ENCODE measurements at regions not wholly inside any gene's neighbourhood (a gene's known extent, or its start where the extent isn't known, plus 50 kb on each side); places are given as distances from the start of the nearest gene placed in this dataset.
"Not testable (repeated sequence)": the region's sequence is repeated elsewhere in the genome, so short reads cannot be mapped to it uniquely, and the experiment has no call there.

DNA sequence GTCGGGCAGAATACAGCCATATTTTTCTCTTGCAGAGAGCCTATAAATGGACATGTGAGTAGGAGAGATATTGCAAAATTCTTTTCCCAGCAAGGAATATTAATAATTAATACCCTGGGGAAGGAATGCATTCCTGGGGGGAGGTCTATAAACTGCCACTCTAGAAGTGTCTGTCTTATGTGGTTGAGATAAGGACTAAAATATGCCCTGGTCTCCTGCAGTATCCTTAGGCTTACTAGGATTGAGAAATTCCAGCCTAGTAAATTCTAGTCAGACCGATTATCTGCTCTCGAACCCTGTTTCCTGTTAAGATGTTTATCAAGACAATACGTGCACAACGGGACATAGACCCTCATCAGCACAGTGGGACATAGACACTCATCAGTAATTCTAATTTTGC lies 872.6 kb downstream of the FSTL5 start:
- intact Hi-C loops (cut with micrococcal nuclease) = no loop called here
- H3K4me1 ChIP-seq = no peaks in the 10 kb centered on the region
- no peaks in the 10 kb centered on the region for H3K27me3 ChIP-seq (ENCODE audit: low read depth)
- TF ChIP-seq, protein P1, sequence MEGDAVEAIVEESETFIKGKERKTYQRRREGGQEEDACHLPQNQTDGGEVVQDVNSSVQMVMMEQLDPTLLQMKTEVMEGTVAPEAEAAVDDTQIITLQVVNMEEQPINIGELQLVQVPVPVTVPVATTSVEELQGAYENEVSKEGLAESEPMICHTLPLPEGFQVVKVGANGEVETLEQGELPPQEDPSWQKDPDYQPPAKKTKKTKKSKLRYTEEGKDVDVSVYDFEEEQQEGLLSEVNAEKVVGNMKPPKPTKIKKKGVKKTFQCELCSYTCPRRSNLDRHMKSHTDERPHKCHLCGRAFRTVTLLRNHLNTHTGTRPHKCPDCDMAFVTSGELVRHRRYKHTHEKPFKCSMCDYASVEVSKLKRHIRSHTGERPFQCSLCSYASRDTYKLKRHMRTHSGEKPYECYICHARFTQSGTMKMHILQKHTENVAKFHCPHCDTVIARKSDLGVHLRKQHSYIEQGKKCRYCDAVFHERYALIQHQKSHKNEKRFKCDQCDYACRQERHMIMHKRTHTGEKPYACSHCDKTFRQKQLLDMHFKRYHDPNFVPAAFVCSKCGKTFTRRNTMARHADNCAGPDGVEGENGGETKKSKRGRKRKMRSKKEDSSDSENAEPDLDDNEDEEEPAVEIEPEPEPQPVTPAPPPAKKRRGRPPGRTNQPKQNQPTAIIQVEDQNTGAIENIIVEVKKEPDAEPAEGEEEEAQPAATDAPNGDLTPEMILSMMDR (IDR thresholded peaks at IDR 0.05; ENCODE audit: borderline replicate concordance) = no peak
- no peaks in the 10 kb centered on the region for H3K36me3 ChIP-seq
- H3K9me3 ChIP-seq (replicated peaks) = peaks cover 35% of the 10 kb centered on the region
- no peak for DNase-seq
- no peak overlapping the region for H3K27ac ChIP-seq (replicated peaks)
- H3K4me3 ChIP-seq = no peak overlapping the region

DNA sequence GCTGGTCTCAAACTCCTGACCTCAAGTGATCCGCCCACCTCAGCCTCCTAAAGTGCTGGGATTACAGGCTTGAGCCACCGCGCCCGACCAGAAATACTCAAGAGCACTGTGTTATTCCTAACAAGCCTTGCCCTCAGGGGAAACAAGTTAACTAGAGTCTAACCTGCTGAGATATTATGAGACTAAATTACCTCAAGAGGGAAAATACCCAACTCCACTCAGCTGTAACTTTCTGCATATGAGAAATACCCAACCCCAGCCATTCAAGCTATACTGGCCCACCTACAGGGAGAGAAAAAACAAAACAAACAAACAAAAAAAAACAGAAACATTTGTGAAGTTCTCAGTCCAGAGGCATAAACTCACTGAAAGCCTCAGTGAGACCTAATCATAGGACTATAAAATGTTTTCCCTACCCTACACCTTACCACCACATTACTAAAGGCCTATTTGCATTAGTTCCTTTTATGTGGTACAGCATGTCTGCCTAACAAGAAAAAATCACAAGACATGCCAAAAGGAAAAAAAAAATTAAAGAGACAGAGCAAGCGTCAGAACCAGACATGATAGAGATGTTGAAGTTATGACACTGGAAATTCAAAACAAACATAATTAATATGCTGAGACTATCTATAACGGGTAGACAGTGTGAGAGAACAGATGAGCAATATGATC lies 876.0 kb downstream of the FSTL5 start:
- DNase-seq = no peak
- TF ChIP-seq, protein P1 (IDR thresholded peaks at IDR 0.05; ENCODE audit: borderline replicate concordance) = no peak
- no peaks in the 10 kb centered on the region for H3K4me1 ChIP-seq
- no peak overlapping the region for H3K27ac ChIP-seq (replicated peaks)
- intact Hi-C loops (cut with micrococcal nuclease) = no loop called here
- no peaks in the 10 kb centered on the region for H3K36me3 ChIP-seq
- peaks cover 35% of the 10 kb centered on the region for H3K9me3 ChIP-seq (replicated peaks)
- H3K4me3 ChIP-seq = no peak overlapping the region
- no peaks in the 10 kb centered on the region for H3K27me3 ChIP-seq (ENCODE audit: low read depth)

DNA sequence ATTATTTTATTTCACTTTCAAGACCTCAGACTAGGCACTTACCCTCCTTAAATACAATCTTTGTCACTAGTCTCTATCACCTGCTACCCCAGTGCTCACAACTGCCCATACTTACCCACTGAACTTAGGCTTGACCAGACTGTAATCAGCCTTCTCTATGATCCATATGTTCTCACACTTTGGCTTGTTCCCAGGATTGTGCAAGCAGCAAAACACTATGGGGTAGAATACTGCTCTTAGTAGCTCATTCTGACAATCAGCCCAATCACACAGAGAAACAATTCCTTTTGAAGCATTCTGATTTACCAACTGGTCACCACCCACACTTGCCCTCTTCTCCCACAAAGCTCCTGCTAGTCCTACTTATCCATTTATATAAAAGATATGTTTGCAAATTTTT lies 878.3 kb downstream of the FSTL5 start:
- intact Hi-C loops (cut with micrococcal nuclease) = no loop called here
- TF ChIP-seq, protein P1 (IDR thresholded peaks at IDR 0.05; ENCODE audit: borderline replicate concordance) = no peak
- Histone ChIP-seq H3K36me3 (no peaks in the 10 kb centered on the region), H3K9me3 (replicated peaks) (peaks cover 17% of the 10 kb centered on the region), H3K4me3 (no peak overlapping the region), H3K27me3 (ENCODE audit: low read depth) (no peaks in the 10 kb centered on the region), H3K27ac (replicated peaks) (no peak overlapping the region), H3K4me1 (no peaks in the 10 kb centered on the region)
- no peak for DNase-seq

DNA sequence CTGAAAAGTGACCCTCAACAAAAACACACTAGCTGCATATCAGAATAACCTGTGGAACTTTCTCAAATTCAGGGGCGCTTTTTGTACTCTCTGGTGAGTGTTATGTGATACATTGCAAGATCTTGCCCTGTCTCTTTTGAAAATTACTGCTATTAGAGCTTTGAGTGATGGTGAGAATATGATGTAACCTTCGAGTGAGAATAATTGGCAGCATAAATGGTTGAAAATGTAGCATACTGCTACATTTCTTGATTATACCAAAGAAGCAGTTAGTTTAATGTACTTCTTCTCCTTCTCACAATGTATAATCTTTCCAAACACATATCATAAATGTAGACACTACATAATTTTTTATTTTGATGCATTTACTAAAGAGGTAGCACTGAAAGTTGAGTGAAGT lies 882.9 kb downstream of the FSTL5 start:
- H3K9me3 ChIP-seq (replicated peaks) = peaks cover 13% of the 10 kb centered on the region
- DNase-seq = no peak
- no peaks in the 10 kb centered on the region for H3K4me1 ChIP-seq
- H3K27ac ChIP-seq (replicated peaks) = no peak overlapping the region
- TF ChIP-seq, protein P1 (IDR thresholded peaks at IDR 0.05; ENCODE audit: borderline replicate concordance) = no peak
- intact Hi-C loops (cut with micrococcal nuclease) = no loop called here
- H3K36me3 ChIP-seq = no peaks in the 10 kb centered on the region
- H3K4me3 ChIP-seq = no peak overlapping the region
- H3K27me3 ChIP-seq (ENCODE audit: low read depth) = no peaks in the 10 kb centered on the region

DNA sequence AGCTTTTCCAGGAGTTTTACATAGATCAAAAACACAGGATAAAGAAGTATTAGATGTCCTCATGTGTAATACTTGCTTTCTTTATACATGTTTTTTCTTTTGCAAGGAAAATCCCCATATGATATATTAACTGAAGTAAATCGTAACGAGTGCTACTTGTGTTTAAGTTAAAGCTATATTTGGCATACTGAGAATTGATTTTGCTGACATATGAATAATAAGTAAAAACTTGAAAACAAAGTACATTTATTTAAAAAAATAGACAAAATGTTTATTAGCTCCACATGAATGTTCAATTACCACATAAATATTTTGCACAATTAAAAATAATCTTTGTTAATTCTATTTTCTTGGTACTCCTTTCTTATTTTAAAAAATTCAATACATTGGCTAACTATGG lies 884.7 kb downstream of the FSTL5 start:
- H3K27me3 ChIP-seq (ENCODE audit: low read depth) = no peaks in the 10 kb centered on the region
- no peaks in the 10 kb centered on the region for H3K36me3 ChIP-seq
- no peaks in the 10 kb centered on the region for H3K4me1 ChIP-seq
- no peak overlapping the region for H3K27ac ChIP-seq (replicated peaks)
- TF ChIP-seq, protein P1 (IDR thresholded peaks at IDR 0.05; ENCODE audit: borderline replicate concordance) = no peak
- no peak for DNase-seq
- peaks cover 13% of the 10 kb centered on the region for H3K9me3 ChIP-seq (replicated peaks)
- intact Hi-C loops (cut with micrococcal nuclease) = no loop called here
- H3K4me3 ChIP-seq = no peak overlapping the region

DNA sequence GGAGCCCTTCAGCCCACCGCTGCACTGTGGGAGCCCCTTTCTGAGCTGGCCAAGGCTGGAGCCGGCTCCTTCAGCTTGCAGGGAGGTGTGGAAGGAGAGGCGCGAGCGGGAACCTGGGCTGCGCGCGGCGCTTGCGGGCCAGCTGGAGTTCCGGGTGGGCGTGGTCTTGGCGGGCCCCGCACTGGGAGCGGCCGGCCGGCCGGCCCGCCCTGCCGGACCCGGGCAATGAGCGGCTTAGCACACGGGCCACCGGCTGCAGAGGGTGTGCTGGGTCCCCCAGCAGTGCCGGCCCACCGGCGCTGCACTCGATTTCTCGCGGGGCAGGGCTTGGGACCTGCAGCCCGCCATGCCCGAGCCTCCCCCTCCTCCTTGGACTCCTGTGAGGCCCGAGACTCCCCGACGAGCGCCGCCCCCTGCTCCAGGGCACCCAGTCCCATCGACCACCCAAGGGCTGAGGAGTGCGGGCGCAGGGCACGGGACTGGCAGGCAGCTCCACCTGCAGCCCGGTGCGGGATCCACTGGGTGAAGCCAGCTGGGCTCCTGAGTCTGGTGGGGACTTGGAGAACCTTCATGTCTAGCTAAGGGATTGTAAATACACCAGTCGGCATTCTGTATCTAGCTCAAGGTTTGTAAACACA lies 886.5 kb downstream of the FSTL5 start:
- H3K36me3 ChIP-seq; H3K4me3 ChIP-seq; H3K27ac ChIP-seq (replicated peaks); intact Hi-C loops (cut with micrococcal nuclease); H3K27me3 ChIP-seq (ENCODE audit: low read depth); H3K4me1 ChIP-seq; DNase-seq: not testable (repeated sequence)
- peaks cover 13% of the 10 kb centered on the region for H3K9me3 ChIP-seq (replicated peaks)

All from left ventricle myocardium inferior (tissue), 1 donor.